Right ventricle myocardium inferior (tissue), 1 donor: ENCODE measurements at regions not wholly inside any gene's neighbourhood (a gene's known extent, or its start where the extent isn't known, plus 50 kb on each side); places are given as distances from the start of the nearest gene placed in this dataset.

Experiments used
- ATAC-seq: fragments of 200-7000 bp; cut with Tn5 transposase; one replicate; pipeline ENCODE4 v1.9.1; 2020; ENCODE audit warnings: mild to moderate bottlenecking, moderate library complexity
- DNase-seq: peaks from one replicate; pipeline ENCODE4 v3.0.0; 2021; ENCODE audit errors: missing footprints
- intact Hi-C: fragments of 100-400 bp; cut with DNase I; formaldehyde crosslinking; loops from one replicate; pipeline ENCODE4 v1.11.0; 2022
- donor health status: DM: no; HTN: yes; CAD: no; lungs with severe emphysema.

DNA sequence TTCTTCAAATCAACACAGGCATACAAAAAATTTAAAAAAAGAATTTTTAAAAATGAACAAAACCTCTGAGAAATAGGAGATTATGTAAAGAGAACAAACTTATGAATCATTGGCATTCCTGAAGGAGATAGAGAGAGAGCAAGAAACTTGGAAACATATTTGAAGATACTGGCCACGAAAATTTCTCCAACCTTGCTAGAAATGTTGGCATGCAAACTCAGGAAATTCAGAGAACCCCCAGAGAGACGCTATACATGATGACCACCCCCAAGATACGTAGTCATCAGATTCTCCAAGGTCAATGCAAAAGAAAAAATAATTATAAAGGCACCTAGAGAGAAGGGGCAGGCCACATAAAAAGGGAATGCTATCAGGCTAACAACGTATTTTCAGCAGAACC, 472.5 kb downstream of the MTRR start:
- ATAC-seq = no peak

DNA sequence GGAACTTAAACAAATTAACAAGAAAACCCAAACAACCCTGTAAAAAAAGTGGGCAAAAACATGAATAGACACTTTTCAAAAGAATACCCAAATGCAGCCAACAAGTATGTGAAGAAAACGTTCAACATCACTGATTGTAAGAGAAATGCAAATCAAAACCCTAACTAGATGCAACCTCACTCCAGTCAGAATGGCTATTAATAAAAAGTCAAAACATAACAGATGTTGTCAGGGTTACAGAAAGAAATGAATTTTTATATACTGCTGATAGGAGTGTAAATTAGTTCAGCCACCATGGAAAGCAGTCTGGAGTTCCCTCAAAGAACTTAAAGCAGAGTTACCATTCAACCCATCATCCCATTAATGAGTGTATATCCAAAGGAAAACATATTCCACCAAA, 479.0 kb downstream of the MTRR start:
- no peak for ATAC-seq
- DNase-seq = no peak
- intact Hi-C loops = no loop called here

More for the DNA sequence above, 472.5 kb downstream of the MTRR start:
- DNase-seq = no peak
- intact Hi-C loops = no loop called here

DNA sequence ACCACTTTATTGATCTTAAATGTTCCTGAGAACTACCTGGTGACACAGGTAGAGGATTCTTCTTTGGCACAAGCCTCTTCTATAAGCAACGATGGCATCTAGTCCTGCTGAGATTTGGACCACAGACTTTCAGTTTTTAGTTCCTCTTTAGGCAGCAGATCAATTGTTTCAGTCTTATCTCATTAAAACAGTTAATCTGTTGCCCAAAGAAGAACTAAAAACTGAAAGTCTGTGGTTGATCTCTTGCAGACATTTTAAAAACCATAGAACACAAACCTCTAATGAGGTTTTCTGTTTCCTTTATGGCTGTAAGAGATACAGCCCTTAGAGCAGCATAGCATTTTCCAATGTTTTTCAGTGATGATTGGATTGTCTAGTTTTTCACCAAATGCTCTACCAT, 480.9 kb downstream of the MTRR start:
- DNase-seq (no peak), ATAC-seq (no peak)
- intact Hi-C loops = no loop called here

DNA sequence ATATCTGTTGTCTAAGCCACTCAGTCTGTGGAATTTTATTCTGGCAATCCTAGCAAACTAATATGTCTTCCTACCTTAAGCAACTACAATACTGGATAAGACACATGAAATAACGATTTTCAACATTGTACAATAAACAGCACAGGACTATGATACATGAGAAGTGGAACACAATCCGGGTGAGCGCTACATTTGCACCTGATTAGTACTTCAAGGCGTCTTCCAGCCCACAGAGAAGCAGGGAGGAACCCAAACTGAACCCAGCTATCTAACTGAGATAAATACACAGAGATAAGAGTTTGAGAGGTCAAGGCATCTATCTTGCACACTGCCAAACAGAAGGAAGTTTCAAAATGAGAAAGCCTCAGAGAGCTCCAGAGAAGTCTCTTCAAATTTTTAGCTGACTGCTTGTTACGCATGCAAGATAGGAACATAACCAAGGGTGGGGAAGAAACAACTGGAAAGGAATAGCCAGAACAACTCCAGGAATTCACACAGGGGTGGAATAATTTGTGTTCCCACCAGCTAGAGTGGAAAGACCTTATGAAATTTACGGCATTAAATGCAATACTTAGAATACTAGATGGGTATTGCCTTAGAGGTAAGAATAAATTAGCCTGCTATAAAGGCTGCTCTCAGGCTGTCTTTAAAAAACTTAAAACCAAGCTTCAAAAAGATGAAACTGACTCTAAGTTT, 481.8 kb downstream of the MTRR start:
- no peak for DNase-seq
- no peak for ATAC-seq
- intact Hi-C loops = no loop called here

DNA sequence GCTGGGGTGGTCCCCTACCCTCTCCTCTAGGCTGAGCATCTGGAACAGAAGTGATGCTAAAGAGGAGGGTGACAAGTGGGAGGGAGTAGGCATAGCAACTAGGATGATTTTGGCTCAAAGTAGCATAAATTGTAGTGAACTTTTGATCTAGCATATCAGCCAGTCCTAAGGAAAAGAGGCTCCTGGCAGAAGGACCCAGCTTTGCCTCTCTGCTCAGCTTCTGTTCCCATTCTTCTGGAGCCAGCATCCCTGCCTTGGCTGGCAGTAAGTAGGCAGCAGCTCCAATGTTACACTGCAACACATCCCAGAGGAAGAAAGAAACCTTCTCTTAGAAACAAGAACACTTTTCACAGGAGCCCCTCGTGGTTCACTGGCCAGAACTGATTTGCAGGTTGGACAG, 487.0 kb downstream of the MTRR start:
- intact Hi-C loops = no loop called here
- ATAC-seq (no peak), DNase-seq (no peak)

DNA sequence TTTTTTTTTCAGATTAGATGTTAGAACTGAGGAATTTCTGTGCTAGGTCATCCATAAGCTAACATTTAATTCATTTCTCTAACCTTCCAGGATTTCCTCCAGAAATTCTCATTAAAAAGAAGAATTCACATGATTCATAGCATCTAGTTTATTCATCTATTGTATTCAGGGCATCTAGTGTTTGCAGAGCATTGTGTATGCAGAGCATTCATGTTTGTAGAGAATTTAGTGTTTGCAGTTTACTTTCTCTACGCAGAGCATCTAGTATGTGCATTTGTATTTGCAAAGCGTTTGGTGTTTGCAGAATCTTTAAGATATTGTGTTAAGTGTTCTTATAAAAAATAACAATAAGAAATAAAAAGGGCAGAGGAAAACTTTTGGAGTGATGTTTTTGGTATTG, 491.1 kb downstream of the MTRR start:
- DNase-seq = no peak
- ATAC-seq = no peak
- intact Hi-C loops = no loop called here

DNA sequence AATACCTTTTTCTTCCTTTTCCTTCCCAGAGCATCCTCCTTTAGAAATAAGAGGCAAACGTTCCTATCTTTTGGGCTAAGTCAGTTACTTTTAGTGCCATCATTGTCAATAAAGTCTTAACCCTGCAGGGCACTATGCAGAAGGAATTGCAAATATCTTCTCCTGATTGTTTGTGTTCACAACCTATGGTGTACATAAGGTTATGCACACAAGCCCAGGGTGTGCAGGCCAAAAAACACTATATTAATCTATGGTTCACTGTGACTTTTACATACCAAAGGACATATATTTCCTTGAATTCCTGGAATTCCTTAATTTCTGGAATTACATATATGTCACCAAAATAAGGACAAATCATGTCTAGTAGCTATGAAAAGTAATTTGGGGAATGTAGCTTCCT, 493.5 kb downstream of the MTRR start:
- intact Hi-C loops = no loop called here
- DNase-seq (no peak), ATAC-seq (no peak)

DNA sequence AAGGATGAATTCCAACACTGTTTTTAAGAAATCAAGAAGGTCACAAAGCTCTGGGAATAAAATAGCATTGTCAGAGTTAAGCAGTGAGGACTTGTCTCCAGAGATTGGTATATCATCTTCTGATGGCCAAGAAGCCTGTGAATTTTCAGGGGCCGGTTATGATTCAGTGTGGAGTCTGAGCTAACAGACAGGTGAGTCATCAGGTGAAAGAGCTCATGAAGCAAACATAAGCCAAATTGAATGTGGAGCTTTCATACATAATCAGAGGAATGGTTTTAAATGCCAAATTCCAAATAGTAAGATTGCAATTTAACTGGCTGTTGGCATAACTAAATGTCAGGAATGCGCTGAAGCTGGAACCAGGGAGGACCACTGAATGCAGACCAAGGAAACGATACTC, 494.2 kb downstream of the MTRR start:
- DNase-seq = no peak
- no peak for ATAC-seq
- intact Hi-C loops = no loop called here

DNA sequence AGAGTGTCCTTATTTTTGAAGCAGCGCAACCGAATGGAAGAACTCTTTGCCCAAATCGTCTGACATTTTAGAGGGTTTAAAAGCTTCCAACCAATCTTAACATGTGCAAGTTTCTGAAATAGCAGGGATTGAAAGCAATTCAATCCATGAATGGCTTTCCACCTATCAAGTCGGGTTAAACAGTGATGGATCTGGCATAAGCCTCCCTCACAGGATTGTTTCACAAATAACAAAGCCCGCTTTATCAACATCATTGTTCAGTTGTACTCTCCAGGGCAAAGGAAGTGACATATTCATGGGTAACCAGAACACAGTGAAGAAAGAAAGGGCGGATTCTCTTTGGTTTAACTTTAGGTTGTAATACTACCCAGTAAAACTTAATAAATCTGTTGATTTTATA, 497.3 kb downstream of the MTRR start:
- ATAC-seq = no peak
- no peak for DNase-seq
- intact Hi-C loops = no loop called here

DNA sequence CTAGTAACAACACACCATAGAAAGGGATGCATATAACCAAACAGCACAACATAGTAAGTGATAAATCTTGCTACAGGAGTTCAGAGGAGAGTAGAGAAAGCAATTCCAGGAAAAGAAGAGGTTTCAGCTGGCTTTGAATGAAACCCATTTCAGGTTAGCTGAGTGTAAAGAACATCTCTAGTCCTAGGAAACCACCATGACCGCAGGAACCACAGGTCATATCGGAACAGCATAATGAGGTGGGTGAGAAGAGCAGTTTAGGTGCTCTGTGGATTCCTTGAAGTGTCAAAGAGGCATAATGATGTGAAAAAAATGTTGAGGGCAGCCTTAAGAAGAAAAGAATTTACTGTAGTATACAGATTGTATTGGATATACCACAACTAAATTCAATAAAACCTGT, 507.5 kb downstream of the MTRR start:
- ATAC-seq (no peak), DNase-seq (no peak)
- intact Hi-C loops = no loop called here

DNA sequence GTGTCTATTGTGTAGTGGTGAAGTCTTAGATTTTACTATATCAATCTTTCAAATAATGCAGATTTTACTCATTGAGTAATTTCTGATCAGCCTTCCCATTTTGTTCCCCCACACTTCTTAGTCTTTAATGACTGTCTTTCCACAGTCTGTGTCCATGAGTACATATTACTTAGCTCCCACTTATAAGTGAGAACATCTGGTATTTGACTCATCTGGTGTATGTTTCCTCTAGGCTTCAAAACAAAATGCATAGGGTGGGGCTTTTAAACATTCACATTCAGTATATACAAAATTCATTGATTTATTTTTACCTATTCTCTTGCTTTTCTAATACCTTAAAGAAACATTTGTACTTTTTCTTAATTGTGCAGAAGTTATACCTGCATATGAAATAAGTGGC, 513.0 kb downstream of the MTRR start:
- no peak for DNase-seq
- no peak for ATAC-seq
- intact Hi-C loops = no loop called here

DNA sequence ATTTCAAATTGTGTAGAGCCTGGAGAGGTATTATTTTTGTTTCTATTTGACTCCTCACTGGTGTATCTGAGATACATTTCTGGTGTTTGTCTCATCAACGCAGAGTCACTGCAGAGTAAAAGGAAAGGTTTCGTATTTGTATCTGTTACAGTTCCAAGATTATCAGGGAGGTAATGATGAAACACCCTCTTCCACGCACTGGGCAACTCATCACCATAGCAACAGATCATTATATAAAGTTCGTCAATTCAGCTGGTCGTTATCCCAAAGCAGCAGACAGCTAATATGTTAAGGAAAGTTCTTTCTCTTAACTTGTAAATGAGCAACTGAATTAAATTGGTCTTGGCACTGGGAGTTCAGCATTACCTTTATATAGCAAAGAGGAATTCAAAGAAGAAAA, 513.5 kb downstream of the MTRR start:
- ATAC-seq = no peak
- DNase-seq = no peak
- intact Hi-C loops = no loop called here

DNA sequence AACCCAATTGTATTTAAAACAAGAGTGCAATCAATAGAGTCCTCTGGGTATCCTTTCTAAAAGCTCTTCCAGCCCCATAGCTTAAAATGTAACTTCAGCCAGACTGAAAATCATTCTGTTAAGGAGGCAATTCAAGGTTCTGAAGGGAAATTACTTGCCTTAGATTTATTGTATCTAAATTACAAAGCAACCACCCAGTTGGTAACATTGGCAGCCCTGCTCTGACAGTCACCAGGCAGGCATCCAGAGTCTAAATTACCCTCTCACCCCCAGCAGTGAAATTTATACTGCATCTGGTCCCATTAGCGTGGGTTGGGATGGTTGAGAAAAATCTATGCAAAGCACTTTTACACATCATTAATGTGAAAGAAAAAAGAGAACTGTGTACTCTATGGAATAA, 514.7 kb downstream of the MTRR start:
- intact Hi-C loops = no loop called here
- no peak for ATAC-seq
- DNase-seq = no peak

DNA sequence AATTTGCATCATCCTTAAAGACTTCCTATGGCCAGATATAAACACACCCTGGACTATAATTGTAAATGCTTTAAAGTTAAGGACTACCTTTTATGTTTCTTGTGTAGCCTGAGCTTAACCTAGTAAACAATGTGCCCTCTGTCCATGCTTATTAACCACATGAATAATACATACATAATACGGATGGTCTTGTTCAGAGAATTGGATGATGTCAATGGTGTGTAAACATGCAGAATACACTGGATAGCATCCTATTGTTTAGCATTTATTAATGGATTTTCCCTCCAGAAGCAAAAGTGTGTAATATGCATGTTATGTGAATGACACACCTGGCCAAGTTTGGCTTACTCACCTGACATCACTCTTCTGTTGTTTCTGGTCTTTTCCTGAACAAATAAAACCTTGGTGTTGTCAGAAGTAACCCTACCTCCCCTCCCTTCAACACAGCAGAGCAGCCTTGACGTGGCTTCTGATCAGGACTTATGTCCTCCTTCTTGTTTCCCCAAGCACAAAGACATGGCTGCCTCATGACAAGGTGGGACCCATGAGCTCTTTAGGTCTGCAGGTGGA, 517.9 kb downstream of the MTRR start:
- intact Hi-C loops = no loop called here
- no peak for DNase-seq
- no peak for ATAC-seq

DNA sequence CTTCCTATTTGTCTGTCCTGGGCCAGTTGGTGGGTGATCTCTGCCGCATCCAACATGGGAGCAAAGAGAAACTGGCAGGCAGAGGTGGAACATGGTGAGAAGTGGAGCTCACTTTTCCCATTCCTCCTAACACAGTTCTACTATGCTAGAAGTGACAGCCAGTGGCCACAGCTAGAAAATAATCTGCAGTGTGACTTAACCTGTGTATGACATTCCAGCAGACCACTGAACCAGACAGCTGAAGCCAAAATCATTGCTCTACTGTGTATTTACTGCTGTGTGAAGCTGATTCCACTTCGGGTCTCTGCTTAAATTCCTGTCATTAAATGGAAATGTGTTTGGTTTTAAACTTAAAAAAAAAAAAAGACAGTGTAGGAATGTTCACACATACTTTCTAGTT, 523.0 kb downstream of the MTRR start:
- DNase-seq (no peak), ATAC-seq (no peak)
- intact Hi-C loops = no loop called here

DNA sequence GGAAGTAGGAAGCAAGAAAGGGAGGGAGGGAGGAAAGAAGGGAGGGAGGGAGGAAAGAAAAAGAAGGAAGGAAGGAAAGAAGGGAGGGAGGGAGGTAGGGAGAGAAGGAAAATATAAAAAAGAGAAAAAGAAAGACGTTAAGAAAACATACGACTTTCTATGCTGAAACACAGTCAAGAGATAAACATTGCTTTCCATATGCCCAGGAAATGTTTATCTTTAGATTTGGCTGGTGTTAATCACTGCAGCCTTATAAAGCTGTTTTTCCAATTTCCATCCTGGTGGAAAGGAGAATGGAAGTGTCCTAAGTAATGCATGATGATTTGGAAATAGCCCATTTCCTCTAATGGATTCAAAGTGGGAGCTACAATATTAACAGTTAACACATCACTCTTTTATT, 524.3 kb downstream of the MTRR start:
- no peak for ATAC-seq
- DNase-seq = no peak
- intact Hi-C loops = no loop called here

DNA sequence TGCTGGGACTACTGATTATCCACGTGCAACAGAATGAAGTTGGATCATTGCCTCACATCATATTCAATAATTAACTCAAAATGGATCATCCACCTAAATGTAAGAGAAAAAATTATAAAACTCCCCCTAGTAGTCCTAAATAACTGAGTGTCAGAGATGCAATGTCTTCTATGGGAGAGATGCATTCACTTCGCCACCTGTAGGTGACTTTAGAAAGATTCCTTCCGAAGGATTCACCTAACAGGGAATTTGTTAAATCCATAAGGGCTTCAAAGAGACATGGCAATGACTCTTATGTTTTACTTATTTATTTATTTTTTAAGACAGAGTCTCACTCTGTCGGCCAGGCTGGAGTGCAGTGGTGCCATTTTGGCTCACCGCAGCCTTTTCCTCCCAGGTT, 526.0 kb downstream of the MTRR start:
- DNase-seq (no peak), ATAC-seq (no peak)
- intact Hi-C loops = no loop called here

DNA sequence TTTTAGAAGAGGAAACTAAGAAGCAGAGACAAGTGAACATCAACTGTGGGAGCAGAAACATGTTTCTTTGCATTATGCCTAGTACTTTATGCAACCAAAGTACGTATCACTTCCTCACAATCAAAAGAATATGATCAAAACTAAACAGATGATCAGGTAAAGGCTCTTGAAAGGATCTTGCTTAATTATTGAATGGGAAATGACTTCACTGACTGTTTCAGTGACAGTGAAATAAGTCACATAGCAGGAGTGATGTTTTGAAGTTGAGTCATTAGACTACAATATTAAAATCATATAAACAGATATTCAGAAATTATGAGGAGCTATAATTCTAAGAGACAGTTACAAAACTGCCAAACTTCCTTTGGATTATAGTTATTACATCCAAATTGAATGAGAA, 527.3 kb downstream of the MTRR start:
- ATAC-seq = no peak
- no peak for DNase-seq
- intact Hi-C loops = no loop called here

DNA sequence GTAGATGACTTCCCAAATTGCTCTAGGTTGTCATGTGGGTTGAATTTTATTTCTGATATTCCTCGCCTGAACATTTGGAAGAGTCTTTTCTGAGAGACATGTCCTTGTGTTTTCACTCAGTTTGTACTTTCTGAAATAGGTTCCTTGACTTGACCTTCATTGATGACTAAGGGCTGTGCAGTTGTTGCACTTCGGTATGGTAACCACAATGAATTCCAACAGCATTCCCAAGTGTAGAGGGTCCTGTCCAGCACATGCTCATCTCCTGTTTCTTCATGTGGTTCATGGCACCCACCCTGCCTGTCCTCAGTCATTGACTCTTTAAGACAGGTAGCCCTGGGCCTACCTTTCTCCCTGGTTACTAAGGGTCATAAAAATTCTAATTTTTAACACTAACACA, 527.8 kb downstream of the MTRR start:
- intact Hi-C loops = no loop called here
- ATAC-seq = no peak
- no peak for DNase-seq

DNA sequence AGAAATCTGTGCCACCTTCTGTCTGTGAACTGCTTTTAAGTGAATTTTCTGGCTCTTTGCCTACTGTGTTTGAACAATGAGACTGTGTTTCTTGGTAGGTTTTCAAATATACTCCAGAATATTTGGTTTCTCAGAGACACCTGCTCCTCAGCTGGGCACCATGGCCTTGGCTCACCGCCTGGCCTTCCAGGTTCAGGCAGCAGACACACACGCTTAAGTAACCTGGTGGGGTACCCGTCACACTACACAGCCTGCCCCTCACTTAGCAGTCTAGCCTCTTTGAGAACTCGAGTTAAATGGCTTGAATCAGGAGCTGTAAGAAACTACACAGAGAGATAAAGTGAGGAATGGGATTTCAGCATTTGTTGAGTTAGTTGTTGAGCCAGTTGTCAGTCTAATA, 530.5 kb downstream of the MTRR start:
- ATAC-seq (no peak), DNase-seq (no peak)
- intact Hi-C loops = no loop called here

DNA sequence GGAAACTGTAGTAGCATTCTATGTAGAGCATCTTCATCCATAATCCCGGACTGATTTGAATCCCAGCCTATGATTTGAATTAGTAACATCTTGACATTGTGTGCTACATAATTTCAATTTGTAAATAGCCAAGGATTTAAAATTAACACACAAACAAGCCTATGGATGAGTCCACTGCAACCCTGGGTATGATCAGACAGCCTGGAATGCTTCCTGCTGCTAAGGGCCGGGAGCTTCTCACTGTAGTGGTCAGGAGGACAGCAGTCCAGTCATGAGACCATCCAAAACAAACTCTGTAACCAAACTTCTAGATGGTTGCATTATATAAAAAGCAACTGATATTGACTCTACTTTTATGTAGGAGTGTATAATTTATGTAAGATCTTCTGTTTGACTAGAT, 539.3 kb downstream of the MTRR start:
- intact Hi-C loops = no loop called here
- DNase-seq (no peak), ATAC-seq (no peak)
